Endothelial cell (in vitro differentiated cells): ENCODE measurements at regions not wholly inside any gene's neighbourhood (a gene's known extent, or its start where the extent isn't known, plus 50 kb on each side); places are given as distances from the start of the nearest gene placed in this dataset.
"Not testable (repeated sequence)": the region's sequence is repeated elsewhere in the genome, so short reads cannot be mapped to it uniquely, and the experiment has no call there.

Source experiments
- DNase-seq: peaks from one replicate; pipeline ENCODE4 v3.0.0; 2021; ENCODE audit warnings: low spot score
- H3K27ac Mint-ChIP-seq: one replicate; pipeline ENCODE4 v1.8.0; 2021; ENCODE audit warnings: mixed read lengths, inconsistent platforms; ENCODE audit not compliant: unreplicated experiment
- H3K27me3 Mint-ChIP-seq: one replicate; pipeline ENCODE4 v1.8.0; 2021; ENCODE audit warnings: mild to moderate bottlenecking, moderate library complexity, mixed read lengths, inconsistent platforms; ENCODE audit not compliant: unreplicated experiment
- H3K36me3 Mint-ChIP-seq: one replicate; pipeline ENCODE4 v1.8.0; 2021; ENCODE audit warnings: mild to moderate bottlenecking, low read depth, mixed read lengths, inconsistent platforms; ENCODE audit not compliant: unreplicated experiment
- H3K4me1 Mint-ChIP-seq: one replicate; pipeline ENCODE4 v1.8.0; 2021; ENCODE audit warnings: mild to moderate bottlenecking, mixed read lengths, inconsistent platforms; ENCODE audit not compliant: unreplicated experiment
- H3K4me3 Mint-ChIP-seq: one replicate; pipeline ENCODE4 v1.8.0; 2021; ENCODE audit warnings: mild to moderate bottlenecking, mixed read lengths, inconsistent platforms; ENCODE audit not compliant: unreplicated experiment
- H3K9me3 Mint-ChIP-seq: one replicate; pipeline ENCODE4 v1.8.0; 2021; ENCODE audit warnings: mixed read lengths, inconsistent platforms; ENCODE audit not compliant: unreplicated experiment
- TF ChIP-seq, protein P1 (sequence below): fragments of 200-600 bp; sonication (generic); IDR thresholded peaks from one replicate; pipeline ENCODE4 v1.5.0; 2021; ENCODE audit warnings: antibody characterized with exemption; ENCODE audit not compliant: unreplicated experiment

- no peaks in the 10 kb centered on the region for H3K9me3 Mint-ChIP-seq
- DNase-seq: no peak
- TF ChIP-seq, protein P1, sequence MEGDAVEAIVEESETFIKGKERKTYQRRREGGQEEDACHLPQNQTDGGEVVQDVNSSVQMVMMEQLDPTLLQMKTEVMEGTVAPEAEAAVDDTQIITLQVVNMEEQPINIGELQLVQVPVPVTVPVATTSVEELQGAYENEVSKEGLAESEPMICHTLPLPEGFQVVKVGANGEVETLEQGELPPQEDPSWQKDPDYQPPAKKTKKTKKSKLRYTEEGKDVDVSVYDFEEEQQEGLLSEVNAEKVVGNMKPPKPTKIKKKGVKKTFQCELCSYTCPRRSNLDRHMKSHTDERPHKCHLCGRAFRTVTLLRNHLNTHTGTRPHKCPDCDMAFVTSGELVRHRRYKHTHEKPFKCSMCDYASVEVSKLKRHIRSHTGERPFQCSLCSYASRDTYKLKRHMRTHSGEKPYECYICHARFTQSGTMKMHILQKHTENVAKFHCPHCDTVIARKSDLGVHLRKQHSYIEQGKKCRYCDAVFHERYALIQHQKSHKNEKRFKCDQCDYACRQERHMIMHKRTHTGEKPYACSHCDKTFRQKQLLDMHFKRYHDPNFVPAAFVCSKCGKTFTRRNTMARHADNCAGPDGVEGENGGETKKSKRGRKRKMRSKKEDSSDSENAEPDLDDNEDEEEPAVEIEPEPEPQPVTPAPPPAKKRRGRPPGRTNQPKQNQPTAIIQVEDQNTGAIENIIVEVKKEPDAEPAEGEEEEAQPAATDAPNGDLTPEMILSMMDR: no peak
- no peak overlapping the region for H3K27ac Mint-ChIP-seq
- H3K36me3 Mint-ChIP-seq: no peaks in the 10 kb centered on the region
- peaks cover 4% of the 10 kb centered on the region for H3K27me3 Mint-ChIP-seq
- H3K4me1 Mint-ChIP-seq: peaks cover 4% of the 10 kb centered on the region
- no peak overlapping the region for H3K4me3 Mint-ChIP-seq
Measured at GRCh38 chr2:15820927-15821326, 119.4 kb upstream of the MYCN start.

- no peak overlapping the region for H3K4me3 Mint-ChIP-seq
Measured at GRCh38 chr2:15822151-15823044, 118.0 kb upstream of the MYCN start.

GRCh38 chr2:15823459-15824396 lies 116.6 kb upstream of the MYCN start:
- H3K9me3 Mint-ChIP-seq: no peaks in the 10 kb centered on the region
- no peak for DNase-seq
- TF ChIP-seq, protein P1: no peak
- no peaks in the 10 kb centered on the region for H3K36me3 Mint-ChIP-seq
- no peak overlapping the region for H3K27ac Mint-ChIP-seq
- no peak overlapping the region for H3K4me3 Mint-ChIP-seq
- no peaks in the 10 kb centered on the region for H3K4me1 Mint-ChIP-seq
- peaks cover 4% of the 10 kb centered on the region for H3K27me3 Mint-ChIP-seq

More at GRCh38 chr2:15822151-15823044, 118.0 kb upstream of the MYCN start:
- peaks cover 4% of the 10 kb centered on the region for H3K27me3 Mint-ChIP-seq
- H3K27ac Mint-ChIP-seq: no peak overlapping the region
- no peaks in the 10 kb centered on the region for H3K9me3 Mint-ChIP-seq
- no peak for DNase-seq
- no peaks in the 10 kb centered on the region for H3K36me3 Mint-ChIP-seq
- TF ChIP-seq, protein P1: no peak
- peaks cover 4% of the 10 kb centered on the region for H3K4me1 Mint-ChIP-seq

DNA sequence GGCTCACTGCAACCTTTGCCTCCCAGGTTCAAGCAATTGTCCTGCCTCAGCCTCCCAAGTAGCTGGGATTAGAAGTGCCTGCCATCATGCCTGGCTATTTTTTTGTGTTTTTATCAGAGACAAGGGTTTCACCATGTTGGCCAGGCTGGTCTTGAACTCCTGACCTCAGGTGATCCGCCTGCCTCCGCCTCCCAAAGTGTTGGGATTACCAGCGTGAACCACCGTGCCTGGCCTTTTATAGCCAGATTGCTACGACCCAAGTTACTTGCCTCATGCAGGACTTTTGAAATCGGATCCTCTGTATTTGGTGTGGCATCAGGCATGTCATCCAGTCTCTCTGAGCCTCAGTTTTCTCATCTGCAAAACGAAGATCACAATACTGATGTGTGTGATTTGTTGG lies 115.9 kb upstream of the MYCN start:
- not testable (repeated sequence) for DNase-seq, H3K9me3 Mint-ChIP-seq, H3K4me1 Mint-ChIP-seq, H3K36me3 Mint-ChIP-seq, H3K4me3 Mint-ChIP-seq, H3K27ac Mint-ChIP-seq, H3K27me3 Mint-ChIP-seq

- TF ChIP-seq, protein P1: no peak
- no peaks in the 10 kb centered on the region for H3K36me3 Mint-ChIP-seq
- no peak for DNase-seq
- no peaks in the 10 kb centered on the region for H3K9me3 Mint-ChIP-seq
- H3K4me1 Mint-ChIP-seq: no peaks in the 10 kb centered on the region
- peaks cover 3% of the 10 kb centered on the region for H3K27me3 Mint-ChIP-seq
- no peak overlapping the region for H3K4me3 Mint-ChIP-seq
- H3K27ac Mint-ChIP-seq: no peak overlapping the region
Measured at GRCh38 chr2:15825276-15825980, 114.9 kb upstream of the MYCN start.
